HG02870 (cell line): ENCODE measurements at regions not wholly inside any gene's neighbourhood (a gene's known extent, or its start where the extent isn't known, plus 50 kb on each side); places are given as distances from the start of the nearest gene placed in this dataset.
A peak's percentile ranks its signal among the peaks of the same experiment; 100 is the strongest.
"Not testable (repeated sequence)": the region's sequence is repeated elsewhere in the genome, so short reads cannot be mapped to it uniquely, and the experiment has no call there.

Experiments
- ATAC-seq: cut with Tn5 transposase; IDR thresholded peaks from one replicate; pipeline ENCODE4 v1.9.1; 2021; ENCODE audit warnings: mild to moderate bottlenecking, moderate library complexity; ENCODE audit not compliant: unreplicated experiment

DNA sequence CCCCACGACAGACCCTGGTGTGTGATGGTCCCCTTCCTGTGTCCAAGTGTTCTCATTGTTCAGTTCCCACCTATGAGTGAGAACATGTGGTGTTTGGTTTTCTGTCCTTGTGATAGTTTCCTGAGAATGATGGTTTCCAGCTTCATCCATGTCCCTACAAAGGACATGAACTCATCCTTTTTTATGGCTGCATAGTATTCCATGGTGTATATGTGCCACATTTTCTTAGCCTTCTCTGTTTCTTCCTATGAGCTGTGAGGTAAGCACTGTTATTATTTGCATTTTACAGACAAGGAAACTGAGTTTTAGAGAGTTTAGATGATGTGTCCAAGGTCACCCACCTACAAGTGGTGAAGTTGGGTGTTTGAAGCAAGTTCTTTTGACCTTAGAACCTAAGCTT, 51.1 kb upstream of the BNC1 start:
- ATAC-seq: not testable (repeated sequence)

DNA sequence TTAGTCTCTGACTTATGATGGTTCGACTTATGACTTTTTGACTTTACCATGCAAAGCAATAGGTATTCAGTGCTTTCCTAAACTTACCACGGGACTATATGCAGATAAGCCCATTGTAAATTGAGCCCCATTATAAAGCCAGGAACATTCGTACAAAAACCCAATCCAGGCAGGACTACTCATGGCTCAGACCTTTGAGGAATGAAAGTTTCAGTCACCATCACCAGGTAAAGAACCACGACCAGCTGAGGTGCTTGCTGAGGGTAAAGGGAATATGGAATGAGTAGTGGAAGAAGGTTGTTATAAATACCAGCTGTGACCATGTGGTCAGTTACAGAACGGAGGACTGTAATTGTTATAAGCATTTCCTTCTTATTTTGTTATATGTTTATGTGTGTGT, 54.9 kb upstream of the BNC1 start:
- no peak for ATAC-seq

DNA sequence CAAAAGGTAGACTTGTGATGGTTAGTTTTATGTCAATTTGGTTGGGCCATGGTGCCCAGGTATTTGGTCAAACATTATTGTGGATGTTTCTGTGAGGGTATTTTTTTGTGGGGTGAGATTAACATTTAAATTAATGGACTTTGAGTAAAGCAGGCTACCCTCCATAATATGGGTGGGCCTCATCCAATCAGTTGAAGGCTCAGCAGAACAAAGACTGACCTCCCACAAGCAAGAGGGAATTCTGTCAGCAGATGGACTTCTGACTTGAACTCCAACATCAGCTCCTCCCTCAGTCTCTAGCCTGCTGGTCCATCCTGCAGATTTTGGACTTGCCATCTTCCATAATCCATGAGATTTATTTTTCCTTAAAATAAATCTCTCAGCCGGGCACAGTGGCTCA, 55.6 kb upstream of the BNC1 start:
- ATAC-seq: no peak

DNA sequence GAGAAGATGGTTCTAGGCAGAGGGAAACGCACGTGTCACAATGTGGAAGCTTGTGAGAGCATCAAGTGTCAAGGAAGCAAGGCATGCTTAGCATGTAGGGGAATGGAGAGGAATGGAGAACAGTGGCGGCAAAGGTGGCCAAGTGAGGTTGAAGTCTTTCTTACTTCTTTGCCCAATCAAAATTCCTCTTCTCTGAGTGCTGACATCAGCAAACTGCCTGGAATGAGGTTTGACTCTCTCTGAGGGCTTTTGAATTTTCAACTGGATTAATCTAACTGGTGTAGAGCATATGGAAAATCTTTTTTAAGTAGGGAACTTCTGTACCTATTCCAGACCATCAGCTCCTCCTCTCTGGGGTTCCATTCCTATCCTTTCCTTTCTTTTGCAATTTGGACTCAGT, 61.9 kb upstream of the BNC1 start:
- ATAC-seq: no peak

- ATAC-seq: no peak
These were observed 67.7 kb upstream of the BNC1 start for GRCh38 chr15:83352119-83352518.

DNA sequence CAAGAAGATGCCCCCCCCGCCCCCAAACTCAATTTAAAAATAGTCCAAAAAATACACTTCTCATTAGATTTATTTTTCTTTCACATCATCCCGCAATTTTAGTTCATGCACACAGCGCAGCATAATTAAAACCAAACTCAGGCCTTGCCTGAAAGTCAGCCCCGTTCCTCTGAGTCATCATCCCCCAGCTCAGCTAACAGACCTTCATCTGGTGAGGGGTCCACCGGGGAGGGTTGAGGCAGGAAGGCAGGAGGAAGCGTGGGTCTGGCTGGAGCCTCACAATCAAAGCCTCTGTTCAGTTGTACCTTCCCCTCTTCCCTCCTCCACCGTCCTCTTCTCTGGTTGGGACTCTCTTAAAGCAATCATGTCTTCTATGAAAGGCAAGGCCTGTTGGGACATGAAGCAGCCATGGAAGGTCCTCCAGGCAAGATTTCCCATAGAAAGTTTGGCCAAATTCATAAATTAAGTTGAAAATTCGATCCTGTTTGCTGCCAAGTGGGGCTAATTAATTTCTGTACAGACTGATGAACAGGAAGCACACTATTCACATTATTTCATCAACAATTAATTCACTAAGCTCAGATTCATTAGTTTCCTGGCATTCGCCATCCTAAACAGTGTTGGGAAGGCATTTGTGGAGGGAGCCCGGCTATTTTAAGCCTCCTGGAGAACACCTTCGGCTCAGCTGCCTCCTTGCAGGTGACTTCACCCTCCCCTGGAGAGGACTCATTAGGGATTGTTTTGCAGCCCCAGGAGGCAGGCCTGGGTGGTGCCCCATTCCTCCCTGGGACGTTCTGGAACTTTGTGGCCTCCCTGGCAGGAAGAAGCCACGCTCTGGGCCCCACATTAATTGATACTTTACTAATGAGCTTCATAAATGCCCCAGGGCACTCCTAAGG, 72.3 kb upstream of the BNC1 start:
- ATAC-seq: no peak

- no peak for ATAC-seq
These were observed 74.6 kb upstream of the BNC1 start for GRCh38 chr15:83358972-83359564.

DNA sequence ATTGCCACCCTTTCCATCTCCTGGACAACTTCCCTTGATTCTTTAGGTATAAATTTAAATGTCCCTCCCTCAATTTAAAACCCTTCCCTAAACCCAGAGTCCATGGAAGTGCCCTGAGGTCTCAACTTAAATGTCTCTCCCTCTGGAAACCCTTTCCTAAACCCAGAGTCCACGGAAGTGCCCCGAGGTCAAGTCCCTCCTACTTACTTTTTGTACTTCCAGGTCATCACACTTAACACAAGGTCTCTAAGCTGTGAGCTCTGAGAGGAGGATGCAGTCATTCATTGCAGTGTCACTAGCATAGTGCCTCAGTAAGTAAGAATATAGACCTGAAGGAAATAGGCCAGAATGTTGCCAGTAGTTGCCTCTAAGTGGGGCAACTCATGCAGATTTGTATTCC, 78.2 kb upstream of the BNC1 start:
- no peak for ATAC-seq

- no peak for ATAC-seq
These were observed 80.0 kb upstream of the BNC1 start for GRCh38 chr15:83364501-83364900.

DNA sequence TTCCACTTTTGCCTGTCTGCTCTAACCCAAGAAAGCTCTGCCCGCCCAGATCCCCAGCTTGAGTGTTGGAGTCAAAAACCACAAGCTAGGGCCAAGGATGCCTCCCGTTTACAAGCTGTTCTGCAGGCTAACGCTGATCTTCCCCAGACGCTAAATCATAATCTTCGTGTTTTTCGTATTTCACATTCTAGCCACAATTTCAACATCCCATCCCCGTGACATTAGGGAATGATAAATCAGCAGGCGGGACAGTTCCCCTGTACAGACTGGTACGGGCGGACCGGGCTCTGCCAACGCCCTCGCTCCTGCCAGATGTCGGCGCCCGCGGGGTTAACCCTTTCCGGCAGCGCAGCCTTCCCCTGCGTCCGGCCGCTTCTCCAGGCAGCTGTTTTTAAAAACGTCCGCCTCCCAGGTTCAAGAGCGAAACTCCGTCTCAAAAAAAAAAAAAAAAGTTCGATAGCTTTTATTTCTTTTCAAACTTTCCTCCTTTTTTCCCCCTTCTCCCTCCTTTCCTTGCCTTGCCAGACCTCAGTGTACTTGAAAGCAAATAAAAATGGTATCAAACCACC, 81.0 kb upstream of the BNC1 start:
- no peak for ATAC-seq

DNA sequence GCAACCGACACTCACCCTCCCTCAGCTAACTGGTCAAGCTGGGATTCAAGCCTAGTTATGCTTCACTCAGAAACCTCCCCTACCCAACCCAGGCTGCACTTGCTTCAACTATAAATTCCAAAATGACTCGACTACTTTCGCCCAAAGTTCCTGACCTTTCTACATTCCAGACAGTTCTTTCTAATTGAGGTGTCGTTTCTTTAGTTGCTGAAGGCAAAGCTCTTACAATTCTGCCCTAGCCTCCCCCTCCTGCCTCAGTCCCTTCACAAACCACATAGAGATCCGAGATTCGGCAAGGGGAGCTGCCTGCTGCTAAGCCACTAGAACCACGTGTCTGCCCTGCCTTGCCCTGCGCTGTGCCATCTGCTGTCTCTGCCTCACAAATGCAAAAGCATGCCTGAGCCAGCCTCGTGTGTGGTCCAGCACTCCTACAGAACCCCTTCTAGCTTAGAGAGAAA, 74.7 kb upstream of the SH3GL3 start:
- no peak for ATAC-seq

- no peak for ATAC-seq
These were observed 68.1 kb upstream of the SH3GL3 start for GRCh38 chr15:83378921-83379578.

- ATAC-seq: no peak
These were observed 67.6 kb upstream of the SH3GL3 start for GRCh38 chr15:83379579-83379959.

GRCh38 chr15:83380059-83380458, 67.1 kb upstream of the SH3GL3 start:
- ATAC-seq: peak; percentile 10

DNA sequence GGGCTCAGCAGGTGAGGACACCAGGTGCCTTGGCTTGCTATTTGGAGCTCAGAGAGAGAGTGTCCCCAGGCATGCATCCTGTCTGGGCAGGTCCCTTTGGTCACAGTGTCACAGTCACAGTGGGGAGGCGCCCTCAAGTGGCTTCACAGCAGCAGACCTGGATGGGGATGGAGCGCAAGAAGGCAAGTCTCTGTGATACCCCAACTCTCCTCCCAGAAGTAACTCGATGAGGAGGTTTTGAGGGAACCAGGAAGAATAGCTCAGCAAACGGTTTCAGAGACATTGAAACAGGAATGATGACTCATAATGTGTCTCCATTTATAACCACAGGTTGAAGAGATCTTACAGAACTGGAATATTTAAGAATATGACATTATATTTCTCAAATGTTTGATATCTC, 66.5 kb upstream of the SH3GL3 start:
- ATAC-seq: peak; percentile 87

- not testable (repeated sequence) for ATAC-seq
These were observed 63.5 kb upstream of the SH3GL3 start for GRCh38 chr15:83383608-83384139.

GRCh38 chr15:83396101-83396500, 51.0 kb upstream of the SH3GL3 start:
- ATAC-seq: no peak
